HFFc6 (cell line): ENCODE measurements at regions not wholly inside any gene's neighbourhood (a gene's known extent, or its start where the extent isn't known, plus 50 kb on each side); places are given as distances from the start of the nearest gene placed in this dataset.

Source experiments
- DNase-seq: peaks from one replicate; pipeline ENCODE4 v3.0.0-alpha.2; 2018
- H3K27ac Mint-ChIP-seq: 2 replicates; pipeline ENCODE4 v1.8.0; 2020; ENCODE audit warnings: mild to moderate bottlenecking, mixed read lengths
- H3K27me3 Mint-ChIP-seq: 2 replicates; pipeline ENCODE4 v1.8.0; 2021; ENCODE audit warnings: mild to moderate bottlenecking, moderate library complexity, mixed read lengths; ENCODE audit not compliant: insufficient read depth
- H3K36me3 Mint-ChIP-seq: 2 replicates; pipeline ENCODE4 v1.8.0; 2021; ENCODE audit warnings: low read depth, mixed read lengths
- H3K4me1 Mint-ChIP-seq: 2 replicates; pipeline ENCODE4 v1.8.0; 2020; ENCODE audit warnings: low read depth, mixed read lengths
- H3K4me3 Mint-ChIP-seq: 2 replicates; pipeline ENCODE4 v1.8.0; 2020; ENCODE audit warnings: mild to moderate bottlenecking, moderate library complexity, mixed read lengths
- H3K9me3 Mint-ChIP-seq: 2 replicates; pipeline ENCODE4 v1.8.0; 2020; ENCODE audit warnings: mild to moderate bottlenecking, mixed read lengths
- CTCF ChIP-seq: fragments of 200-600 bp; sonication (generic); IDR thresholded peaks from 2 replicates; pipeline ENCODE4 v1.5.0; 2021; ENCODE audit warnings: antibody characterized with exemption, mild to moderate bottlenecking

GRCh38 chr1:244219802-244220201 is 168.7 kb downstream of the ZBTB18 start:
- Mint-ChIP-seq H3K4me3 (no peak overlapping the region), H3K9me3 (peaks cover 7% of the 10 kb centered on the region; the same call in 1 of the 2 replicates), H3K4me1 (peaks cover 4% of the 10 kb centered on the region), H3K36me3 (peaks cover 3% of the 10 kb centered on the region), H3K27me3 (peaks cover 17% of the 10 kb centered on the region), H3K27ac (no peak overlapping the region)
- no peak for TF ChIP-seq CTCF
- no peak for DNase-seq

GRCh38 chr1:244220410-244220809 is 169.3 kb downstream of the ZBTB18 start:
- DNase-seq: no peak
- H3K9me3 Mint-ChIP-seq: peaks cover under 1% of the 10 kb centered on the region; the same call in 1 of the 2 replicates
- H3K4me3 Mint-ChIP-seq: no peak overlapping the region
- peaks cover 17% of the 10 kb centered on the region for H3K27me3 Mint-ChIP-seq
- H3K4me1 Mint-ChIP-seq: no peaks in the 10 kb centered on the region
- H3K36me3 Mint-ChIP-seq: no peaks in the 10 kb centered on the region; the same call in 1 of the 2 replicates
- no peak overlapping the region for H3K27ac Mint-ChIP-seq
- TF ChIP-seq CTCF: no peak

GRCh38 chr1:244221991-244222390 is 170.9 kb downstream of the ZBTB18 start:
- no peak overlapping the region for H3K4me3 Mint-ChIP-seq
- H3K27ac Mint-ChIP-seq: no peak overlapping the region
- peaks cover 17% of the 10 kb centered on the region; the same call in 1 of the 2 replicates for H3K27me3 Mint-ChIP-seq
- H3K36me3 Mint-ChIP-seq: no peaks in the 10 kb centered on the region; the same call in 1 of the 2 replicates
- peaks cover 12% of the 10 kb centered on the region for H3K4me1 Mint-ChIP-seq
- DNase-seq: no peak
- TF ChIP-seq CTCF: no peak
- no peaks in the 10 kb centered on the region for H3K9me3 Mint-ChIP-seq

GRCh38 chr1:244224487-244225430 is 173.7 kb downstream of the ZBTB18 start:
- Mint-ChIP-seq H3K9me3 (no peaks in the 10 kb centered on the region), H3K4me1 (peaks cover 12% of the 10 kb centered on the region), H3K4me3 (no peak overlapping the region), H3K36me3 (no peaks in the 10 kb centered on the region; the same call in 1 of the 2 replicates), H3K27me3 (peaks cover 9% of the 10 kb centered on the region), H3K27ac (no peak overlapping the region)
- no peak for DNase-seq
- TF ChIP-seq CTCF: no peak

GRCh38 chr1:244226435-244226834 is 175.4 kb downstream of the ZBTB18 start:
- H3K27me3 Mint-ChIP-seq: peaks cover 10% of the 10 kb centered on the region
- no peaks in the 10 kb centered on the region for H3K9me3 Mint-ChIP-seq
- H3K4me3 Mint-ChIP-seq: no peak overlapping the region
- no peak for DNase-seq
- H3K36me3 Mint-ChIP-seq: no peaks in the 10 kb centered on the region; the same call in 1 of the 2 replicates
- no peak overlapping the region for H3K27ac Mint-ChIP-seq
- no peak for TF ChIP-seq CTCF
- H3K4me1 Mint-ChIP-seq: peaks cover 19% of the 10 kb centered on the region
